OCI-LY7 (cell line): ENCODE measurements at regions not wholly inside any gene's neighbourhood (a gene's known extent, or its start where the extent isn't known, plus 50 kb on each side); places are given as distances from the start of the nearest gene placed in this dataset.

ENCODE experiments used
- BruUV-seq: library from RNA; stranded (reverse); fragments of 400-500 nt; replicated peaks from 2 replicates; lab custom pipeline; 2021; lab: Mats Ljungman, UMichigan
- CTCF ChIA-PET: fragments of 300-600 bp; sonication (Branson Sonifier 250); formaldehyde crosslinking; loops from one replicate; lab custom pipeline; 2022; ENCODE audit warnings: antibody characterized with exemption; ENCODE audit not compliant: unreplicated experiment; lab: Charles Lee
- POLR2A ChIA-PET: fragments of 300-600 bp; sonication (Branson Sonifier 250); formaldehyde crosslinking; loops from one replicate; lab custom pipeline; 2022; ENCODE audit warnings: antibody characterized with exemption; lab: Charles Lee
- DNase-seq: peaks from one replicate; pipeline ENCODE4 v3.0.0-alpha.2; 2015; ENCODE audit warnings: low spot score
- H2AFZ ChIP-seq: fragments of 200-600 bp; sonication (generic), shearing (Covaris generic); 2 replicates; pipeline ENCODE4 v1.6.1; 2014; ENCODE audit warnings: mild to moderate bottlenecking, antibody characterized with exemption, low read length, moderate library complexity
- H3K27ac ChIP-seq: fragments of 200-600 bp; sonication (generic); 2 replicates; pipeline ENCODE4 v1.5.1; 2014; ENCODE audit warnings: mixed run types, low read depth, mild to moderate bottlenecking, moderate library complexity, low read length, inconsistent platforms; ENCODE audit not compliant: poor library complexity, severe bottlenecking
- H3K36me3 ChIP-seq: fragments of 200-600 bp; sonication (generic); 2 replicates; pipeline ENCODE4 v1.6.1; 2014; ENCODE audit warnings: mild to moderate bottlenecking, antibody characterized with exemption, low read length, moderate library complexity, mixed read lengths; ENCODE audit not compliant: insufficient read depth
- H3K4me1 ChIP-seq: fragments of 200-600 bp; sonication (generic); 2 replicates; pipeline ENCODE4 v1.5.1; 2014; ENCODE audit warnings: mild to moderate bottlenecking, low read length; ENCODE audit not compliant: insufficient read depth, poor library complexity, severe bottlenecking
- H3K4me2 ChIP-seq: fragments of 200-600 bp; sonication (generic); 2 replicates; pipeline ENCODE4 v1.6.1; 2014; ENCODE audit warnings: mild to moderate bottlenecking, low read length
- H3K4me3 ChIP-seq: fragments of 200-600 bp; sonication (generic); 2 replicates; pipeline ENCODE4 v1.5.1; 2014; ENCODE audit warnings: mild to moderate bottlenecking, low read depth, low read length; ENCODE audit not compliant: poor library complexity, severe bottlenecking
- H3K79me2 ChIP-seq: fragments of 200-600 bp; sonication (generic); 2 replicates; pipeline ENCODE4 v1.6.1; 2016; ENCODE audit warnings: low read depth, mild to moderate bottlenecking, low read length, moderate library complexity, mixed read lengths; ENCODE audit not compliant: insufficient read depth
- H3K9me2 ChIP-seq: fragments of 200-600 bp; sonication (generic); 2 replicates; pipeline ENCODE4 v1.6.1; 2016; ENCODE audit warnings: mild to moderate bottlenecking, low read length, mixed read lengths; ENCODE audit not compliant: insufficient read depth
- H3K9me3 ChIP-seq: fragments of 200-600 bp; sonication (generic); 2 replicates; pipeline ENCODE4 v1.6.1; 2014; ENCODE audit warnings: mild to moderate bottlenecking, mixed run types, low read length, mixed read lengths
- H4K20me1 ChIP-seq: fragments of 200-600 bp; sonication (generic); 2 replicates; pipeline ENCODE4 v1.6.1; 2014; ENCODE audit warnings: mild to moderate bottlenecking, antibody characterized with exemption, low read length, moderate library complexity, mixed read lengths; ENCODE audit not compliant: insufficient read depth
- EZH2phosphoT487 ChIP-seq: fragments of 200-600 bp; sonication (generic); IDR thresholded peaks from 2 replicates; pipeline ENCODE4 v1.6.1; 2018; ENCODE audit warnings: low read depth, borderline replicate concordance, mild to moderate bottlenecking, mixed run types, antibody characterized with exemption, low read length, moderate library complexity, mixed read lengths
- intact Hi-C: fragments of 100-400 bp; cut with micrococcal nuclease; formaldehyde crosslinking; loops from one replicate; pipeline ENCODE4 v1.10.0; 2022; ENCODE audit not compliant: unreplicated experiment
- TF ChIP-seq, protein P1 (sequence below): fragments of 200-600 bp; sonication (generic); conservative IDR thresholded peaks from 2 replicates; pipeline ENCODE4 v1.5.1; 2014; ENCODE audit warnings: mild to moderate bottlenecking, antibody characterized with exemption, low read length, moderate library complexity, mixed read lengths

DNA sequence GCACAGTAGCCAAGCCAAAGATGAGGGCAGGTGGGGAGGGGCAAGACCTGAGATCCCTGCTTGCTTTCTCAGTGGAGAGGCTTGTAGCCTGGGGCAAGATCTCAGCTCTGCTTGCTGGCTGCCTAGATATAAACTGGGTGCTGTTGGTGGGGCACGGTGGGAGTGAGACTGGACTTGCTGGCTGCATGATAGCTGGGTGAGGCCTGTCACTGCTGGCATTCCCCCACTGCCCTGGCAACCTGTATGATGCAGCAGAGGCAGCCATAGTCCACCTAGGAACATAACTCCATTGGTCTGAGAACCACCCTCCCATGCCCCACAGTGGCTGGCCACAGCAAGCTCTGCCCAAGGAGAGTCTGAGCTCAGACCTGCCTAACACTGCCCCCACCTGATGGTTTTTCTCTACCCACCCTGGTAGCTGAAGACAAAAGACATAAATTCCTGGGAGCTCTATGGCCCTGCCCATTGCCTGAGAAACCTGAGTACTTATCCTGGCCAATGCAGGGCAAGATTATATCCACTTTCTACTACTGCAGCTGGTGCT is 261.9 kb upstream of the DEPDC1 start:
- H3K4me1 ChIP-seq, result no peaks in the 10 kb centered on the region
- H3K9me3 ChIP-seq, result no peaks in the 10 kb centered on the region
- no peaks in the 10 kb centered on the region for H4K20me1 ChIP-seq
- no peaks in the 10 kb centered on the region for H3K36me3 ChIP-seq
- ChIA-PET POLR2A (interaction anchor here (0.8 kb wide), 1 partner anchor 10 kb away, joined by 3 read pairs; no protein-coding TSS in a partner anchor), CTCF (no interaction called here)
- H3K9me2 ChIP-seq, result no peaks in the 10 kb centered on the region
- TF ChIP-seq EZH2phosphoT487, result no peak
- TF ChIP-seq, protein P1, sequence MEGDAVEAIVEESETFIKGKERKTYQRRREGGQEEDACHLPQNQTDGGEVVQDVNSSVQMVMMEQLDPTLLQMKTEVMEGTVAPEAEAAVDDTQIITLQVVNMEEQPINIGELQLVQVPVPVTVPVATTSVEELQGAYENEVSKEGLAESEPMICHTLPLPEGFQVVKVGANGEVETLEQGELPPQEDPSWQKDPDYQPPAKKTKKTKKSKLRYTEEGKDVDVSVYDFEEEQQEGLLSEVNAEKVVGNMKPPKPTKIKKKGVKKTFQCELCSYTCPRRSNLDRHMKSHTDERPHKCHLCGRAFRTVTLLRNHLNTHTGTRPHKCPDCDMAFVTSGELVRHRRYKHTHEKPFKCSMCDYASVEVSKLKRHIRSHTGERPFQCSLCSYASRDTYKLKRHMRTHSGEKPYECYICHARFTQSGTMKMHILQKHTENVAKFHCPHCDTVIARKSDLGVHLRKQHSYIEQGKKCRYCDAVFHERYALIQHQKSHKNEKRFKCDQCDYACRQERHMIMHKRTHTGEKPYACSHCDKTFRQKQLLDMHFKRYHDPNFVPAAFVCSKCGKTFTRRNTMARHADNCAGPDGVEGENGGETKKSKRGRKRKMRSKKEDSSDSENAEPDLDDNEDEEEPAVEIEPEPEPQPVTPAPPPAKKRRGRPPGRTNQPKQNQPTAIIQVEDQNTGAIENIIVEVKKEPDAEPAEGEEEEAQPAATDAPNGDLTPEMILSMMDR, result no peak
- BruUV-seq, result no TSS peak
- no peak for DNase-seq
- H2AFZ ChIP-seq, result no peak overlapping the region
- no peaks in the 10 kb centered on the region for H3K79me2 ChIP-seq
- H3K27ac ChIP-seq, result no peak overlapping the region
- no peak overlapping the region for H3K4me2 ChIP-seq
- intact Hi-C loops, result no loop called here
- no peak overlapping the region for H3K4me3 ChIP-seq

DNA sequence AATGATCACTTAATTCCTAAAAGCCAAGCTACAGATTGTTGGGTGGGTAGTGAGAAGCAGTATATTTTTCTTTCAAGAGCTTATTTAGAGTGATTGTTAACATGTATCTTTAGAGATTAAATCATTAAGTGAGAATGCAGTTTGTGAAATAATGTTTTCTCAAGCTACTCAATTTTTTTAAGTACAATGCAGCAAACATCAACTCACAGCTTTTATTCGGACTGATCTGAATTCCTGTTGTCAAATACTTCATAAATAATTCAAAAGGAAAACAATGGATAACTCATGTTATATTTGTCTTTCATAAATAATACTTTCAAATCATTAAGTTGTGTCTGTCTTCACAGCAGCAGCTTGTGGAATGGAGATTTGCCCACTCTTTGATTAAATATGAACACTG is 271.1 kb upstream of the DEPDC1 start:
- POLR2A ChIA-PET, result interaction anchor here (1.0 kb wide), 1 partner anchor 126 kb away, joined by 3 read pairs; no protein-coding TSS in a partner anchor
- intact Hi-C loops, result no loop called here
- TF ChIP-seq, protein P1, result no peak
- no peak for TF ChIP-seq EZH2phosphoT487
- Histone ChIP-seq H4K20me1 (no peaks in the 10 kb centered on the region), H3K27ac (no peak overlapping the region), H2AFZ (no peak overlapping the region), H3K4me3 (no peak overlapping the region), H3K4me2 (no peak overlapping the region), H3K9me3 (no peaks in the 10 kb centered on the region), H3K79me2 (no peaks in the 10 kb centered on the region), H3K9me2 (no peaks in the 10 kb centered on the region), H3K36me3 (no peaks in the 10 kb centered on the region), H3K4me1 (no peaks in the 10 kb centered on the region)
- CTCF ChIA-PET, result no interaction called here
- BruUV-seq, result no TSS peak
- no peak for DNase-seq

DNA sequence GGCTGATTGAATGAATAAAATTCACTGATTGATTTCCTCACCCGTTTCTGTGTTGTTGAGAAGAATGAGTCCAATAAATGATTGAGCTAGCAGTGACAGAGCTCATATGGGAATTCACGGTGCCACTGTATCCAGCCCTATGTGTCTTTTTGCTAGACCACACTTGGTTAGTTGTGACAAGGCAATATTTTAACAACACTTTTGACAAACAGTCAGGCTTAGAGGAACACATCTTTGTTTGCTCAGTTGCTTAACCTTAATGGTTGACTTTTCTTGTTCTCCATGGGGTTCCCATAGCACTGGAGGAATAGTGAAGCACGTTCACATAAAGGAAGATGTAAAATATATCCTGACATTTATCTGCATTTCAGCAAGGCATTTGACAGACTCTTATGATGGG is 273.9 kb upstream of the DEPDC1 start:
- Histone ChIP-seq H3K9me2 (no peaks in the 10 kb centered on the region), H3K79me2 (no peaks in the 10 kb centered on the region), H3K4me2 (no peak overlapping the region), H2AFZ (no peak overlapping the region), H4K20me1 (no peaks in the 10 kb centered on the region), H3K36me3 (no peaks in the 10 kb centered on the region), H3K4me1 (no peaks in the 10 kb centered on the region), H3K4me3 (no peak overlapping the region), H3K9me3 (no peaks in the 10 kb centered on the region), H3K27ac (no peak overlapping the region)
- intact Hi-C loops, result no loop called here
- no peak for DNase-seq
- ChIA-PET CTCF (no interaction called here), POLR2A (no interaction called here)
- TF ChIP-seq, protein P1, result no peak
- TF ChIP-seq EZH2phosphoT487, result no peak
- BruUV-seq, result no TSS peak
